K562 (cell line): ENCODE measurements at regions not wholly inside any gene's neighbourhood (a gene's known extent, or its start where the extent isn't known, plus 50 kb on each side); places are given as distances from the start of the nearest gene placed in this dataset.

Experiments used
- ATAC-seq: fragments of 200-7000 bp; cut with Tn5 transposase; 3 replicates; pipeline ENCODE4 v1.9.1; 2020; ENCODE audit warnings: moderate library complexity
- BruUV-seq: library from RNA; stranded (reverse); fragments of 400-500 nt; replicated peaks from 2 replicates; lab custom pipeline; 2021; lab: Mats Ljungman, UMichigan
- CTCF ChIA-PET: fragments of 300-600 bp; formaldehyde crosslinking; extraction: SDS; loops from one replicate; lab custom pipeline; 2021; ENCODE audit warnings: low intra/inter-chr PET ratio; lab: Yijun Ruan, JAX
- POLR2A ChIA-PET: fragments of 300-600, 350-650 bp; sonication (Branson Sonifier 250); formaldehyde crosslinking; extraction: SDS; loops from one replicate; lab custom pipeline; 2021; ENCODE audit warnings: antibody characterized with exemption, inconsistent platforms; lab: Yijun Ruan, JAX
- DNase-seq, 4 experiments: peaks; one replicate each; pipeline versions ENCODE4 v3.0.0 to v3.0.0-alpha.2; 2011 to 2018; ENCODE audit warnings: low spot score in 3 of 4, mixed read lengths in 3 of 4; ENCODE audit errors: extremely low read depth in 1 of 4
- FAIRE-seq: peaks from 2 replicates; lab custom pipeline; 2011; peaks lifted over from hg19 to GRCh38; lab: Jason Lieb, UNC
- H2AFZ ChIP-seq: 2 replicates; pipeline ENCODE4 v1.6.0; 2011; ENCODE audit warnings: low read depth, low read length, control low read depth, inconsistent platforms
- H3K27ac ChIP-seq: fragments of 200-600 bp; 3 replicates; pipeline ENCODE4 v1.8.0; 2011; ENCODE audit warnings: low read depth, mild to moderate bottlenecking, control low read depth, inconsistent platforms, low read length, moderate library complexity, mixed read lengths; ENCODE audit errors: extremely low read depth
- H3K27me3 ChIP-seq, 2 experiments: fragments of 300-600 bp in 1 of 2; 2 replicates in 1 of 2; 3 replicates in 1 of 2; pipeline versions ENCODE4 v1.6.0 to v1.8.0; 2011; ENCODE audit warnings: inconsistent platforms in 2 of 2, low read length in 2 of 2, mild to moderate bottlenecking in 1 of 2, mixed read lengths in 1 of 2, moderate library complexity in 1 of 2; ENCODE audit not compliant: control insufficient read depth in 2 of 2, insufficient read depth in 2 of 2
- H3K36me3 ChIP-seq: fragments of 300-600 bp; 3 replicates; pipeline ENCODE4 v1.8.0; 2011; ENCODE audit warnings: mild to moderate bottlenecking, low read length, inconsistent platforms; ENCODE audit not compliant: control insufficient read depth, insufficient read depth
- H3K4me1 ChIP-seq, 2 experiments: fragments of 200-600 bp in 1 of 2; replicated peaks in 1 of 2; 2 replicates in 1 of 2; 3 replicates in 1 of 2; pipeline versions ENCODE4 v1.5.1 to v1.8.0; 2011; ENCODE audit warnings: inconsistent platforms in 2 of 2, low read length in 2 of 2, mild to moderate bottlenecking in 1 of 2, mixed read lengths in 1 of 2, moderate library complexity in 1 of 2; ENCODE audit not compliant: control insufficient read depth in 2 of 2, insufficient read depth in 2 of 2
- H3K4me2 ChIP-seq: 2 replicates; pipeline ENCODE4 v1.6.1; 2011; ENCODE audit warnings: low read length, control low read depth, inconsistent platforms, mixed read lengths; ENCODE audit not compliant: insufficient read depth
- H3K4me3 ChIP-seq: fragments of 200-600 bp; sonication (generic), shearing (Covaris generic); 2 replicates; pipeline ENCODE4 v1.5.1; 2016; ENCODE audit warnings: control low read depth, inconsistent platforms
- H3K79me2 ChIP-seq: fragments of 200-600 bp; 3 replicates; pipeline ENCODE4 v1.8.0; 2011; ENCODE audit warnings: low read length, inconsistent platforms; ENCODE audit not compliant: control insufficient read depth, insufficient read depth
- H3K9ac ChIP-seq, 2 experiments: 2 replicates each; pipeline versions ENCODE4 v1.6.0 to v1.6.1; 2011; ENCODE audit warnings: low read depth in 2 of 2, low read length in 2 of 2, control low read depth in 1 of 2, inconsistent platforms in 1 of 2, mild to moderate bottlenecking in 1 of 2, mixed read lengths in 1 of 2; ENCODE audit not compliant: insufficient read depth in 1 of 2
- H3K9me1 ChIP-seq: one replicate; pipeline ENCODE4 v1.6.0; 2011; ENCODE audit warnings: inconsistent platforms, mild to moderate bottlenecking, low read length, moderate library complexity; ENCODE audit not compliant: control insufficient read depth, insufficient read depth
- H3K9me3 ChIP-seq: replicated peaks from 2 replicates; pipeline ENCODE4 v1.5.1; 2011; ENCODE audit warnings: low read depth, low read length, inconsistent platforms; ENCODE audit not compliant: control insufficient read depth, insufficient read depth
- H4K20me1 ChIP-seq: replicated peaks from 2 replicates; pipeline ENCODE4 v1.6.1; 2011; ENCODE audit warnings: low read length, inconsistent platforms, mixed read lengths; ENCODE audit not compliant: control insufficient read depth, insufficient read depth
- BCLAF1 ChIP-seq, 2 experiments: fragments of 450-650 bp in 1 of 2; IDR thresholded peaks; 2 replicates each; pipeline ENCODE4 v1.6.1; 2011 to 2017; ENCODE audit warnings: low read depth in 2 of 2, antibody characterized with exemption in 1 of 2, borderline replicate concordance in 1 of 2, low read length in 1 of 2, mild to moderate bottlenecking in 1 of 2, mixed read lengths in 1 of 2; ENCODE audit not compliant: control insufficient read depth in 1 of 2
- CHAMP1 ChIP-seq: fragments of 450-650 bp; IDR thresholded peaks from 2 replicates; pipeline ENCODE4 v1.6.1; 2016; ENCODE audit warnings: mild to moderate bottlenecking
- DNMT1 ChIP-seq: fragments of 450-650 bp; IDR thresholded peaks from 2 replicates; pipeline ENCODE4 v1.6.1; 2016; ENCODE audit warnings: antibody characterized with exemption, mild to moderate bottlenecking
- EGR1 ChIP-seq: fragments of 450-650 bp; conservative IDR thresholded peaks from 2 replicates; pipeline ENCODE4 v1.6.1; 2017; ENCODE audit warnings: mild to moderate bottlenecking
- EP300 ChIP-seq: IDR thresholded peaks from 2 replicates; pipeline ENCODE4 v1.6.1; 2012; ENCODE audit warnings: low read length, improper control_type of control experiment
- HBP1 ChIP-seq: fragments of 450-650 bp; formaldehyde crosslinking; IDR thresholded peaks from 2 replicates; pipeline ENCODE4 v1.4.0; 2022; ENCODE audit warnings: missing genetic modification characterization
- LCOR ChIP-seq: sonication (generic); formaldehyde crosslinking; IDR thresholded peaks from 2 replicates; pipeline ENCODE4 v1.8.0; 2022; ENCODE audit warnings: mild to moderate bottlenecking, missing genetic modification reagents
- TEAD2 ChIP-seq: fragments of 450-650 bp; IDR thresholded peaks from 2 replicates; pipeline ENCODE4 v1.6.1; 2016; ENCODE audit warnings: missing genetic modification characterization, control low read depth, missing compliant biosample characterization
- ZNF696 ChIP-seq: fragments of 250-450 bp; sonication (Bioruptor Pico); conservative IDR thresholded peaks from 2 replicates; pipeline ENCODE4 v1.4.0; 2020; ENCODE audit warnings: mild to moderate bottlenecking, moderate library complexity
- WGBS: fragments of 100-300 bp; shearing (Covaris generic); methylation state at CpG from one replicate; pipeline ENCODE4 v1.1.6; 2016; ENCODE audit warnings: low coverage, mixed read lengths; ENCODE audit not compliant: insufficient coverage; ENCODE audit errors: missing lambda C conversion rate; 5-methylcytosine and 5-hydroxymethylcytosine counted together
- in situ Hi-C: fragments of 300-500 bp; cut with MboI; formaldehyde crosslinking; loops from 4 replicates; pipeline ENCODE4 v1.15.0; 2018; ENCODE audit warnings: inconsistent platforms, mixed read lengths
- intact Hi-C: fragments of 100-400 bp; cut with micrococcal nuclease; formaldehyde crosslinking; loops from 2 replicates; pipeline ENCODE4 v1.14.2; 2022

GRCh38 chr4:189215574-189215973 is 725.1 kb upstream of the FRG1 start:
- Histone ChIP-seq H3K4me3 (no peak overlapping the region), H2AFZ (no peak overlapping the region), H3K9me3 (no peaks in the 10 kb centered on the region), H3K4me2 (no peak overlapping the region), H3K27me3 (no peaks in the 10 kb centered on the region), H3K9ac (no peak overlapping the region), H4K20me1 (no peaks in the 10 kb centered on the region), H3K79me2 (no peaks in the 10 kb centered on the region), H3K9me1 (no peaks in the 10 kb centered on the region), H3K36me3 (no peaks in the 10 kb centered on the region), H3K27ac (no peak overlapping the region), H3K4me1 (no peaks in the 10 kb centered on the region)
- ATAC-seq, result no peak
- in situ Hi-C loops, result no loop called here
- no TSS peak for BruUV-seq
- ChIA-PET POLR2A (no interaction called here), CTCF (no interaction called here)
- no peak for FAIRE-seq
- WGBS, result 0% methylated on average over 3 of the region's 3 CpGs
- no peak for DNase-seq
- intact Hi-C loops, result no loop called here
- no peak for TF ChIP-seq HBP1 (CRISPR knock-in tag)
- TF ChIP-seq LCOR (CRISPR knock-in tag), result no peak
- TF ChIP-seq BCLAF1 (IDR thresholded peaks at IDR 0.05; ENCODE audit: borderline replicate concordance in 1 of 2, control insufficient read depth in 1 of 2, low read depth in 2 of 2, low read length in 1 of 2), result no peak
- TF ChIP-seq EP300, result no peak
- no peak for TF ChIP-seq EGR1
- no peak for TF ChIP-seq DNMT1
- no peak for TF ChIP-seq ZNF696 (CRISPR knock-in tag)
- TF ChIP-seq CHAMP1, result no peak
- no peak for TF ChIP-seq TEAD2 (tag)
